ENCODE measurements at regions not wholly inside any gene's neighbourhood (a gene's known extent, or its start where the extent isn't known, plus 50 kb on each side); places are given as distances from the start of the nearest gene placed in this dataset.

- no peak for DNase-seq
- no peak overlapping the region for H3K27ac ChIP-seq
- no peaks in the 10 kb centered on the region for H3K4me1 ChIP-seq
- H3K9me3 ChIP-seq = no peaks in the 10 kb centered on the region
- no peaks in the 10 kb centered on the region for H3K27me3 ChIP-seq
- no peak for TF ChIP-seq CTCF (IDR thresholded peaks at IDR 0.05)
- H3K9ac ChIP-seq (ENCODE audit: low read depth in 2 of 2, low read length in 2 of 2) = no peak overlapping the region
- no peaks in the 10 kb centered on the region for H3K36me3 ChIP-seq
- no peak overlapping the region for H3K4me3 ChIP-seq
- intact Hi-C loops (cut with DNase I) = no loop called here
Observed at GRCh38 chr6:56795466-56796195, 152.9 kb upstream of the DST start.

DNA sequence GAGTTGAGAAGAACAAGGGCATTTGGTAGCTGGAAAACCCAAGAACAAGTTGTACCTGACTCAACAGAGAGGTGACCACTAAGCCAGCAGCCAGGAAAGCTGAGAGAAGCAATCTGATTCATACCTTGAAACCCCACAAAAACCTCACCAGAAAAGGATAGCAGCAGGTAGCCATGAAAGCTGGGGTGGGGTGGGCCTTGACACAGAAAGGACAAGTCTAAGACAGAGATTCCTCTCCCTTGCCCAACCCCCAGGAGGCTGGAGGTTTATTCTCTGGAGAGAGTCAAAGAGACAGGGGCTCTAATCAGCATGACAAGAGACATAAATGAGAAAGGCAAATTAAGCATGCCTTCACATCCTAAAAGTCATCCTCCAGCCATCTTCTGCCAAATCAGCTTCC lies 151.7 kb upstream of the DST start:
- H3K27ac ChIP-seq = no peak overlapping the region
- no peaks in the 10 kb centered on the region for H3K9me3 ChIP-seq
- no peak overlapping the region for H3K9ac ChIP-seq (ENCODE audit: low read depth in 2 of 2, low read length in 2 of 2)
- DNase-seq = no peak
- no peaks in the 10 kb centered on the region for H3K36me3 ChIP-seq
- H3K4me3 ChIP-seq = no peak overlapping the region
- H3K4me1 ChIP-seq = no peaks in the 10 kb centered on the region
- TF ChIP-seq CTCF (IDR thresholded peaks at IDR 0.05) = no peak
- no peaks in the 10 kb centered on the region for H3K27me3 ChIP-seq
- intact Hi-C loops (cut with DNase I) = no loop called here

- Histone ChIP-seq H3K9ac (ENCODE audit: low read depth in 2 of 2, low read length in 2 of 2) (no peak overlapping the region), H3K27me3 (no peaks in the 10 kb centered on the region), H3K36me3 (no peaks in the 10 kb centered on the region), H3K27ac (no peak overlapping the region), H3K4me1 (no peaks in the 10 kb centered on the region), H3K4me3 (no peak overlapping the region), H3K9me3 (no peaks in the 10 kb centered on the region)
- no peak for TF ChIP-seq CTCF (IDR thresholded peaks at IDR 0.05)
- DNase-seq = no peak
- intact Hi-C loops (cut with DNase I) = no loop called here
Observed at GRCh38 chr6:56793938-56794337, 151.2 kb upstream of the DST start.

- no peaks in the 10 kb centered on the region for H3K9me3 ChIP-seq
- no peak overlapping the region for H3K9ac ChIP-seq (ENCODE audit: low read depth in 2 of 2, low read length in 2 of 2)
- intact Hi-C loops (cut with DNase I) = no loop called here
- H3K36me3 ChIP-seq = no peaks in the 10 kb centered on the region
- H3K27ac ChIP-seq = no peak overlapping the region
- H3K27me3 ChIP-seq = no peaks in the 10 kb centered on the region
- H3K4me1 ChIP-seq = no peaks in the 10 kb centered on the region
- H3K4me3 ChIP-seq = no peak overlapping the region
- TF ChIP-seq CTCF (IDR thresholded peaks at IDR 0.05) = no peak
- DNase-seq = no peak
Observed at GRCh38 chr6:56790414-56790813, 147.7 kb upstream of the DST start.

DNA sequence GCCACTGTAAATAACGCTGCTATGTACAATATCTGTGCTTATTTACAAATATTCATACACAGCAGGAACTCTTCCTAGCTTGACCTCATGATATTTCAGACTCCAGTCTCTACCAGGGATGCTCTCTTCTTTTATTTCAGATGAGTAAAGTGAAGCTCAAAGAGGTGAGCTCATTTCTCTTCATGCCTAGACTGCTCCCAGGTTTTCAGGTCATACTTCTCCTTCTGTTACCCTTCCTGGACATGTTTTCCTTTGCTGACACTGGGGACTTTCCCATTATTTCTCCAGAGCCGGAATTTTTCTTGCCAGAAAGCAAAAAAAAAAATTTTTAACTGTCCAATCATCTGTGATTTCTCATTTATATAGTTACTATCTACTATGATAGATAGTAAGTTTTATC lies 147.2 kb upstream of the DST start:
- Histone ChIP-seq H3K9me3 (no peaks in the 10 kb centered on the region), H3K36me3 (no peaks in the 10 kb centered on the region), H3K9ac (ENCODE audit: low read depth in 2 of 2, low read length in 2 of 2) (no peak overlapping the region), H3K27me3 (no peaks in the 10 kb centered on the region), H3K27ac (no peak overlapping the region), H3K4me3 (no peak overlapping the region), H3K4me1 (no peaks in the 10 kb centered on the region)
- intact Hi-C loops (cut with DNase I) = no loop called here
- DNase-seq = no peak
- no peak for TF ChIP-seq CTCF (IDR thresholded peaks at IDR 0.05)
